ENCODE measurements at regions not wholly inside any gene's neighbourhood (a gene's known extent, or its start where the extent isn't known, plus 50 kb on each side); places are given as distances from the start of the nearest gene placed in this dataset.

GRCh38 chr6:181049-181654, 111.1 kb upstream of the DUSP22 start:
- no peak for TF ChIP-seq PAX5 (IDR thresholded peaks at IDR 0.05; ENCODE audit: insufficient read depth, low read length, severe bottlenecking)
- TF ChIP-seq POLR2A (IDR thresholded peaks at IDR 0.05; ENCODE audit: low read depth, low read length): no peak
- peak; percentile 19; the same call in 1 of the 2 replicates for TF ChIP-seq POLR2AphosphoS5 (IDR thresholded peaks at IDR 0.05; ENCODE audit: low read depth, low read length)
- no peak for TF ChIP-seq TAF1 (IDR thresholded peaks at IDR 0.05; ENCODE audit: low read depth, low read length)

Data from GM12891 (cell line).